Dermis blood vessel endothelial cell (primary cell): ENCODE measurements at regions not wholly inside any gene's neighbourhood (a gene's known extent, or its start where the extent isn't known, plus 50 kb on each side); places are given as distances from the start of the nearest gene placed in this dataset.

Experiments
- DNase-seq: peaks from one replicate; pipeline ENCODE4 v3.0.0; 2010

GRCh38 chr9:19583890-19584289 is 175.1 kb downstream of the ACER2 start:
- no peak for DNase-seq

- no peak for DNase-seq
Measured at GRCh38 chr9:19577411-19577810, 168.6 kb downstream of the ACER2 start.

- no peak for DNase-seq
Measured at GRCh38 chr9:19568946-19569345, 160.1 kb downstream of the ACER2 start.

GRCh38 chr9:19564396-19565061 is 155.7 kb downstream of the ACER2 start:
- DNase-seq, result no peak

- DNase-seq, result no peak
Measured at GRCh38 chr9:19555214-19555613, 146.4 kb downstream of the ACER2 start.

GRCh38 chr9:19554529-19554928 is 145.7 kb downstream of the ACER2 start:
- DNase-seq, result no peak

- DNase-seq, result no peak
Measured at GRCh38 chr9:19553441-19553840, 144.6 kb downstream of the ACER2 start.

GRCh38 chr9:19552282-19553105 is 143.7 kb downstream of the ACER2 start:
- DNase-seq, result no peak

- DNase-seq, result no peak
Measured at GRCh38 chr9:19551124-19551929, 142.5 kb downstream of the ACER2 start.

GRCh38 chr9:19550009-19550408 is 141.2 kb downstream of the ACER2 start:
- no peak for DNase-seq

GRCh38 chr9:19533373-19533772 is 124.6 kb downstream of the ACER2 start:
- no peak for DNase-seq

- no peak for DNase-seq
Measured at GRCh38 chr9:19527663-19528062, 118.9 kb downstream of the ACER2 start.

- no peak for DNase-seq
Measured at GRCh38 chr9:19522558-19522957, 113.7 kb downstream of the ACER2 start.

- no peak for DNase-seq
Measured at GRCh38 chr9:19521205-19521604, 112.4 kb downstream of the ACER2 start.

GRCh38 chr9:19517202-19517942 is 108.6 kb downstream of the ACER2 start:
- DNase-seq, result peak; percentile 21

- DNase-seq, result no peak
Measured at GRCh38 chr9:19516348-19516747, 107.5 kb downstream of the ACER2 start.

GRCh38 chr9:19513671-19514275 is 105.0 kb downstream of the ACER2 start:
- no peak for DNase-seq

- DNase-seq, result no peak
Measured at GRCh38 chr9:19512103-19512832, 103.5 kb downstream of the ACER2 start.

- DNase-seq, result no peak
Measured at GRCh38 chr9:19511694-19512093, 102.9 kb downstream of the ACER2 start.

- no peak for DNase-seq
Measured at GRCh38 chr9:19510907-19511306, 102.1 kb downstream of the ACER2 start.
